ENCODE measurements at regions not wholly inside any gene's neighbourhood (a gene's known extent, or its start where the extent isn't known, plus 50 kb on each side); places are given as distances from the start of the nearest gene placed in this dataset.

- TF ChIP-seq POLR2AphosphoS5 (IDR thresholded peaks at IDR 0.05) (no peak), CTCF (IDR thresholded peaks at IDR 0.05) (no peak)
Measured at GRCh38 chr18:40018266-40018665, 1936.8 kb upstream of the PIK3C3 start.
